ENCODE measurements at regions not wholly inside any gene's neighbourhood (a gene's known extent, or its start where the extent isn't known, plus 50 kb on each side); places are given as distances from the start of the nearest gene placed in this dataset.
"Not testable (repeated sequence)": the region's sequence is repeated elsewhere in the genome, so short reads cannot be mapped to it uniquely, and the experiment has no call there.

DNA sequence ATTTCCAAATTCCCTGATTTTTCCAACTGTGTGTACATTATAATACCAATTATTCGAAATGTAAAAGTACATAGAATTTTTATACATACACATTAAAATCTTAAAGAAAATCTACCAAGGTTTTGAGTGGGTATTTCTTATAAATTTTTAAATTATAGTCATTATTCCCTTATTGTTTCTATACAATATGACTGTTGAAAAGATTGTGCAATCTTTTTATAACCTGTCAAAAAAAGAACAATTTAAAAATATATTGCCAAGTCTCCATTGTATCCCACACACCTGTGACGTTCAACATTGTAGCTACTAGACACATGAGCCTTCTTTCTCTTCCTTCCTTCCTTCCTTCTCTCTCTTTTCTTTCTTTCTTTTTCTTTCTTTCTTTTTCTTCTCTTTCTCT, 473.2 kb upstream of the CHRM3 start:
- no peak for DNase-seq (ENCODE audit: low read depth, low spot score)

DNA sequence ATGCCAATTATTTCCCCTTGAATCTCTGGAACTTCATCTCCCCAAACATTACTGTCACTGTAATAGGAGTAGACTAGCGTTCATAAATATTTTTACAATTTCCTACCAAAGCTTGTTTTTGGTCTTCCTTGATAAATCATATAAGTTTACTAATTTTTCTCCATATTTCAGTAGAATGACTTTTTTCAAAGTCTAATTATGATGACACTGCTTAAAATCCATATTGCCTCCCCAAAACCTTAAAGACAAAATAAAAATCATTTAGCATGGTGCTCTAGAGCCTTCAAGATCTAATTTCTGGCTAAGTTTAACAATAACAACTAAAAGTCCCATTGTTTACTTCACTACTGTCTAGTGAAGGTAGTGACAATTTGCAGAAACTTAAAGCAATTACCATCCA, 474.2 kb upstream of the CHRM3 start:
- no peak for DNase-seq (ENCODE audit: low read depth, low spot score)

DNA sequence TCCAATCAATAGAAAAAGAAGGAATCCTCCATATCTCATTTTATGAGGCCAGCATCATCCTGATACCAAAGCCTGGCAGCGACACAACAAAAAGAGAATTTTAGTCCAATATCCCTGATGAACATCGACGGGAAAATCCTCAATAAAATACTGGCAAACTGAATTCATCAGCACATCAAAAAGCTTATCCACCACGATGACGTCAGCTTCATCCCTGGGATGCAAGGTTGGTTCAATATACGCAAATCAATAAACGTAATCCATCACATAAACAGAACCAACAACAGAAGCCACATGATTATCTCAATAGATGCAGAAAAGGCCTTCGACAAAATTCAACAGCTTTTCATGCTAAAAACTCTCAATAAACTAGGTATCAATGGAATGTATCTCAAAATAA, 483.6 kb upstream of the CHRM3 start:
- DNase-seq (ENCODE audit: low read depth, low spot score): not testable (repeated sequence)

DNA sequence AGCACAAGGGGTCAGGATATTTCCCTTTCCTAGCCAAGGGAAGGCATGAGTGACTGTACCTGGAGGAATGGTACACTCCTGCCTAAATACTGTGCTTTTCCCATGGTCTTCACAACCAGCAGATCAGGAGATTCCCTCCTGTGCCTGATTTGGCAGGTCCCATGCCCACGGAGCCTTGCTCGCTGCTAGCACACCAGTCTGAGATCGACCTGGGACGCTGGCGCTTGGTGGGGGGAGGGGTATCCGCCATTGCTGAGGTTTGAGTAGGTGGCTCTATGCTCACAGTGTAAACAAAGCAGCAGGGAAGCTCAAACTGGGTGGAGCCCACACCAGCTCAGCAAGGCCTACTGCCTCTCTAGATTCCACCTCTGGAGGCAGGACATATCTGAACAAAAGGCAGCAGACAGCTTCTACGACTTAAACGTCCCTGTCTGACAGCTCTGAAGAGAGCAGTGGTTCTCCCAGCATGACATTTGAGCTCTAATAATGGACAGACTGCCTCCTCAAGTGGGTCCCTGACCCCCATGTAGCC, 486.0 kb upstream of the CHRM3 start:
- DNase-seq (ENCODE audit: low read depth, low spot score): no peak

DNA sequence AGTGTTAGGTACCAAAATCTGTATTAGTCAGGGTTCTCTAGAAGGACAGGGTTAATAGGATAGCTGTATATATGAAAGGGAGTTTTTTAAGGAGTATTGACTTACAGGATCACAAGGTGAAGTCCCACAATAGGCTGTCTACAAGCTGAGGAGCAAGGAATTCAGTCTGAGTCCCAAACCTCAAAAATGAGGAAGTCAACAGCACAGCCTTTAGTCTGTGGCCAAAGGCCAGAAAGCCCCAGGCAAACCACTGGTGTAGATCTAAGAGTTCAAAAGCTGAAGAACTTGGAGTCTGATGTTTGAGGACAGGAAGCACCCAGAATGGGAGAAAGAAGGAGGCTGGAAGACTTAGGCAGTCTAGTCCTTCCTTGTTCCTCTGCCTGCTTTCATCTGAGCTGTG, 487.5 kb upstream of the CHRM3 start:
- DNase-seq (ENCODE audit: low read depth, low spot score): no peak

DNA sequence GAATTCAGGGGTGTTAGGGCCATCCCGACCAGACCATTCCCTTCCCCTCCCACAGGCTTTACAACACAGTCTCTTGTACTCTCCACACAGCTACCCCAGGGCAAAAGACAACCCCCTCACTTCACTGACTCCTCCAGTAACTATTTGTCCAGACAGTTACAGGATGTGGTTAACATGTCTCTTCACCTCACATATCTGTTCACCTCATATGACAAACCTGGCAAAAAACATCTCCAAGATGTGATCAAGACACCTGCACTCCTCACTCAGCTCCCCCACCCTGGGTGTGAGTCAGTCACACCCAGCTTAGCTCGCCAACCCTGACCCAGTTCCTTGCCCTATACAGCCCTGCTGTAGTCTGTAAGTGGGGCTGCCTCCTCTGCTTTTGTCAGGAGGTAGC, 490.5 kb upstream of the CHRM3 start:
- DNase-seq (ENCODE audit: low read depth, low spot score): no peak

DNA sequence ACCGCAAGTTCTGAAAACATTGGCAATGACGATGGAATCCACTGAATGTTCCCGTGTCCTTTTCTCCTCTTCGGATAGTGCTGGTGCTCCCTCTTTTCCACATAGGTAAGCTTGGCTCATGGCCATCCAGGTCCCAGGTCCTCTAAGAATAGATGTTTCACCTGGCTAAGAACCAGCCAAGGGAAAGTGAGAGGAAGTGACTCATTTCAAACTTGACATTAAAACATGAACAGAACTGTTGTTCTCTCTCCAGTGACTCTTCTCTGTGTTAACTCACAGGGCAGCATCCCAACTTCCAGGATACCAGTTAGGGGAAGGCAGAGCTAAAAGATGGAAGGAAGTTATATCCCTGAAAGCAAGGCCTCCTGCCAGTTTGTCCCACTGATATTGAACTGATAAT, 493.8 kb upstream of the CHRM3 start:
- DNase-seq (ENCODE audit: low read depth, low spot score): no peak

DNA sequence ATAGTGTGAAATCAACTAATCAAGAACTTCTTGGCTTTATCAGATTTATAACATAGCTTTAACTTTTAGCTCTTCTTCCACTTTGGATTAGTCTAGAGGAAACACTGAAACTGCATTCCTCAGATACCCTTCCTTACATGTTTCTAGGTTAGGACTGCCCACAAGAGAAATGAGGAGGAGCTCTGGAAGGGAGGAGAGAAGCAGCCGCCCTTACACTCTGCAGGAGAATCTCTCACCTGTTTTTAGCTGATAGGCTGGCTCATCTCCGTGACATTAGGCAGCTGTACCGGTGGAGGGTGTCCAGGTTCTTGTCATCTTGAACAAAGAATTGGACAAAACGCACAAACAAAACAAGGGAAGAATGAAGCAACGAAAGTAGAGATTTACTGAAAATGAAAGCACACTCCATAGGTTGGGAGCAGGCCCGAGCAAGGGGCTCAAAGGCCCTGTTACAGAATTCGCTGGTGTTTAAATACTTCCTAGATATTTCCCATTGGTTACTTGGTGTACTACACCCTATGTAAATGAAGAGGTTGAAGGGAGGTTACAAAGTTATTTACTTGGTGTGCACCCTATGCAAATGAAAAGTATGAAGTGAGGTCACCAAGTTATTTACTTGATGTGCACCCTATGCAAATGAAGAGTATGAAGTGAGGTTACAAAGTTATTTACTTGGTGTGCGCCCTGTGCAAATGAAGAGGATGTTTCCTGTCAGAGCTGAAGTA, 524.9 kb upstream of the CHRM3 start:
- no peak for DNase-seq (ENCODE audit: low read depth, low spot score)

DNA sequence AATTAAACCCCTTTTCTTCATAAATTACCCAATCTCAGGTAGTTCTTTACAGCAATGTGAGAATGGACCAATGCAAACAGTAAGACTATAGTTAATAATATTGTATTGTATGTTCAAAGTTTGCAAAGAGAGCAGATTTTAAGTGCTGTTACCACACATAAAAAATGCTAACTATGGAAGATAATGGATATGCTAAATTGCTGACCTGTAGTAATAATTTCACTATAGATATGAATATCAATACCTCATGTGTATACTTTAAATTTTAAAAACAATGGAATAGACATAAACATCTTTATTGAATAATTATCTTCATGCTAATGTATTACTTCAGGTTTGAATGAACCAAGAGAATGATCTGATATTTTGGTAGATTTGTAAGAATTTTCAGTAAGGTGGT, 552.4 kb upstream of the CHRM3 start:
- DNase-seq (ENCODE audit: low read depth, low spot score): no peak

DNA sequence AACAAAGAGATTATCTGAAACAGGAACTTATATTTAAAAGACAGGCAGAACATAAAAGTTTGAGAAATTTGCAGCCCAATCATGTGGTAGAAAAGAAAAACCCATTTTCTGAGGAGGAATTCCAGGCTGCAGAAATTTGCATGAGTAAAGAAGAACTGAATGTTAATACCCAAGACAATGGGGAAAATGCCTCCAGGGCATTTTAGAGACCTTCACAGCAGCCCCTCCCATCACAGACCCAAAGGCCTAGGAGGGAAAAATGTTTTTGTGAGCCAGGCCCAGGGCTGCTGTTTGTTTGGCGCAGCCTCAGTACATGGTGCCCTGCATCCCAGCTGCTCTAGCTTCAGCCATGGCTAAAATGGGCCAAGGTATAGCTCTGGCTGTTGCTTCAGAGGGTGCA, 554.3 kb upstream of the CHRM3 start:
- peak; percentile 12 for DNase-seq (ENCODE audit: low read depth, low spot score)

DNA sequence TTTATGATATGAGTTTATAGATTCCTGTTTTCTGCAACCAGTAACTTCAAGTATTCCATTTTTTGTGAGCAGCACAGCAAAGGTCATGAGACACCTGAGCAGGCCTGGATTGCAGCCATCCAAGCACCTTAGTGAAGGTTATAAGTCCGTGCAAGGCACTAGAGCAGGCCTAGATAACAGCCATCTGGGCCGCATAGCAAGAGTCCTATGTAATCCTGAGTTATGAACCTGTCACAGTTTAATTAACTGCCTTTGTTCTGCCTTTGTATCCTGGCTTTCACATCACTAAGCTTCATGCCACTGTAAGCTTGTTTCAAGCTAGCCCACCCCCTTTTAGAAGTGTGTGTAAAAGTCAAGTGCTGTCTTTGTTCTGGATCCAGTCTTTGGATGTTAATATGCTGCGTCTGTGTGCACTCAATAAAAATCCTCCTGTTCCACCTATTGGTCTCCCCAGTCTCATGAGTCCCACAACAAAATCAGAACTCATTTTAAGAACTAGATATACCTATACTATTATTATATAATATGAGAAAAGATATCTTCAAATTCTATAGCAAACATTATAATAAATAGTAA, 556.2 kb upstream of the CHRM3 start:
- no peak for DNase-seq (ENCODE audit: low read depth, low spot score)

DNA sequence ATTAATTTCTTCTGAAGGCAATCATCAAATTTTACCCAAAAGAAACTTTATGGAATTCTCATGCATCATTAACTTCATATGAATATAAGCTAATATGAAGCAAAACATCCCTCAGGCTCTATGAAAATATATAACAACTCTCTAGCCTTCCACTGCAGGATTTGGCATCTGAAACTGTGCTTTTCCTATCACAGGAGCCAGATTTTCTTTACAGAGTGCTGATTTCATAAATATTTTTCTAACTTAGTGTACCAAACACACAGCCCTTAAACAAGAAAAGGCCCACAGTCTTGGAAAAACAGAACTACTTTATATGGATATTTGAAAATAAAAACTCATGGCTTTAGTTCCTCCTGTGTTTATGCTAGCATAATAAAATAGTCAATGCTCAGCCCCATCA, 559.5 kb upstream of the CHRM3 start:
- no peak for DNase-seq (ENCODE audit: low read depth, low spot score)

DNA sequence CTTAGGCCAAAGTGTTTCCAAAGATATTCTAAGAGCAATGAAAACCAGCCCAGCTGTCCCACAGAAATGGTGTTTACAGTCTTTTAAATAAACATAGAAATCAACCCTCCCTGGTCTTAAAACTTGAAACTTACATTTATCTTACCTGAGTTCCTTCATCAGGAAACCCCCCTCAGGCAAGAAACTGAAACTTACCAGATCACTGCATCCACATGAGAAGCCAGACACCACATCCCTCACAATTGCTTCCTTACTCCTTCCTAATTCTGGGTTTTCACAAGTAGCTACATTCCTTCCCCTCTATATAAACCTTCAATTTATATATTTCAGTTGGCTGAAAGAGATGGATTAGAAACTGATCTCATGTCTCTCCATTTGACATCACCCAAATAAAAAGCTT, 563.0 kb upstream of the CHRM3 start:
- no peak for DNase-seq (ENCODE audit: low read depth, low spot score)

DNA sequence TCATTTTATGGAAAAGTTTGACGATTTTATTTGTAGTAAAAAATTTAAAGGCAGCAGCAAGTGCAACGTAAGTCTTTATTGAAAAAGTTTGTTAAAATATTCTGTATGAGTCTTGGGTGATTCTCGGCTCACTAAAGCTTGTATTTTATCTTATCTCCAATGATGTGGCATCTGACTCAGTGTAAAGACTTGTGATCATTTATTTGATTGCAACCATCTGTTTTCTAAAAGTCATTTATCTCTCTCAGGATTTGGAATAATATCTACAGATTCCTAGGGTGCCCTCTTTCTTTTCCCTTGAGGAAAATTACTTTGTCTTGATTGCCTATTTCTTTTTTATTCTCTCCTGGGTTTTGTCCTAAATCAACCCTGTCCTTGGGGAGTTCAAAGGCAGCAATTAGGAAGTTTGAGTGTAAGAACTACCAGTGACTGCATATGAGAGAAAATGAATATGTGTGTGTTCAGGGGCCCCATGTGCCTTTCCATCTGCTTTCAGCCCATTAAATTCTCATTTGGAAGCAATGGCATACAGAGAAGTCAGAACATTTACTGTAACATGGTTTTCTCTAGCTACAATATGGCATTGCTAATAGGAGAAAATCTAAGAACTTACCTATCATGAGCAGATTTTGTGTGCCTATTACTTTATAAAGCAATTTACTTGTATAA, 575.0 kb upstream of the CHRM3 start:
- no peak for DNase-seq (ENCODE audit: low read depth, low spot score)

DNA sequence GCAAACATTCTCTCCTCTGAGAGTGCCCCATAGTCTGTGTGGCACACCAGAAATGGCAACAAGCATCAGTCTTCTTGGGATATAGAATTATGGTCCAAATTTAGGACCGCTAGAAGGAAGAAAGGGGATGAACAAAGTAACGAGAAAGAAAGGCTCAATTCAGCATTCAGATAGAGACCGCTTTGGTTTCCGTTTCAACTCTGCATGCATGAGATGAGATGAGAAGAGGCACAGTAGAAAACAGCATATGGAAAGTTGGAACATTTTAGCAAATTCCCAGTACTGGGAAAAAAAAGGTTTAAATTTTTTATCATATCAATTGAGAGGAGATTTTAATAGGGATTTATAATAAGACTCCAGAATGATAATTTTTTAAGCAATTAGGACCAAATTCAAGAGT, 595.5 kb upstream of the CHRM3 start:
- DNase-seq (ENCODE audit: low read depth, low spot score): no peak

DNA sequence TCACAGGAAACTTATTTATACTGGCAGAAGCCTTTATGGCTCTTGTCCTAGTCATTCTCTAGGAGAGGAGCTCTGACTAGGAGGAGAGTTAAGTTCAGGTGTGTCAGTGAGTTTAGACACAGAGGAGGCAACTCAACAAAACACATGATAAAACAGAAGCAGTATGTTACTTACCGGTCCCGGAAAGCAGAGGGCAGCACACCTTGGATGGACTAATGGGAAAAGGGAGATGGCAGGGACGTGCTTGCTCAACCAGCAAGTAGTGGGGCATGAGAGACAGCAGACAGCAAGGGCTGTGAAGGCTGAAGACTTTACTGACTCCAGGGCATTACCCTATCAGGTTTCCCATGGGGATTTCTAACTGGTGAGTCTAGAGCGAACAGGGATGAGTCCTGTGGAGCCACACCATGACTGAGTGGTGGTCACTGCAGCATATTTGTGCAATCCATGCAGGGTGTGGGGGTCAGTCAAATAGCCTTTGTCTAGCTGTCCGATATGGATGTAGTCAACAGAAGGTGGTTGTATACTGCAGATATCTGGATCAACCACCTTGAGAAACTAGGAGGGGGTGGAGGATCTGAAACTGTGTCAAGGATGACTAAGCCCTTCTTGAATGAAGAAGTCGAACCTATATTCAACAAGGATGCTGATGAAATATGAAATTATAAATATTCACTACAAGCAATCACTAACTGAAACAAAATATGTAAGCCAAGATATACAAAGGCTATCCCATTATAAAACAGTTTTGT, 596.3 kb upstream of the CHRM3 start:
- DNase-seq (ENCODE audit: low read depth, low spot score): peak; percentile 28

DNA sequence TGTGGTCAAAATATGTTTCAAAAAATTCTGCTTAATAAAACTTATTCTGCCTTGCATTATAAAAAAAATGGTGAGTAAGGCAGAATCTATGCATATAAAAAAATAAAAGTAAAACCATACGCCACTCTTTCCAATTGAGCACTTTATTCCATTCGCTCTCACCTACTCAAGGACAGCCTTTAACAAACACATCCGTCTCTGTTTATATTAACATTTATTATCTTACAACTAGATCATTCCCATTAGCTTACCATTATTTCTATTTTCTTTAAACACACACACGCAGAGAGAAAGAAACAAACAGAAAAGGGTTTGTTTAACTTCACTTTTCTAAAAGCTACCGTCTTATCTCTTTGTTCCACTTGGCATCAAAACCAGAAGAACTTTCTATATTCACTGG, 598.9 kb upstream of the CHRM3 start:
- no peak for DNase-seq (ENCODE audit: low read depth, low spot score)

DNA sequence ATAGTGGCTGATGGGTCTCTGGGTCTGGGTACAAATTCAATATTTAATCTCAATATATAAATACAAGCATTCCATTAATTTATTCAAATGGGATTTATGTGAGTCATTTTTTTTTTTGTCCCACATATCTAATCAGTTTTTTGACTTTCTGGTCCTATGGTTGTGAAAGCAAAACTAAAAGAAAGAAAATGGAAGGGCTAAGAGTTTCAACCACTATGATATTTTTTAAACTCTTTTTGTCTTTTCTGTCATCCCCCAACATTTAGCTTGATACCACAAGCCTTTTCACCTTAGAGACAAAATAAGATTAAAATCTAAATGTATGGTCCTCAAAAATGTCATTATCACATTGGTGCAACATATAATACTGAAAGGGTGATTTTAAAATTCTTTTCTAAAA, 602.7 kb upstream of the CHRM3 start:
- DNase-seq (ENCODE audit: low read depth, low spot score): no peak

DNA sequence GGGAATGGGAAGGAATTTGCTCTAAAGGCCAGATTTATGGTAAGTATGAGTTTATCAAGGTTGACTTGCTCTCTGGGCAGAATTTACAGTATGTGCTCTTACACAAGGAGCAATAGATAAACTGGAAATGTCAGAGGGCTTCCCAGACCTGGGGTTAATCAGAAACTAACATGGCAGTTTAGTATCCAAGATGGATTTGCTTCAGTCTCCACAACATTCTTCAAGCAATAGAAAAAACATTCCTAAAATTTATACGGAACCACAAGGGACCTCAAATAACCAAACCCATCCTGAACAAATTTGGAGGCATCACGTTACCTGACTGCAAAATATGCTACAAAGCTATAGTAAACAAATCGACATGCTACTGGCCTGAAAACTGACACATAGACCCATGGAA, 606.7 kb upstream of the CHRM3 start:
- DNase-seq (ENCODE audit: low read depth, low spot score): no peak

DNA sequence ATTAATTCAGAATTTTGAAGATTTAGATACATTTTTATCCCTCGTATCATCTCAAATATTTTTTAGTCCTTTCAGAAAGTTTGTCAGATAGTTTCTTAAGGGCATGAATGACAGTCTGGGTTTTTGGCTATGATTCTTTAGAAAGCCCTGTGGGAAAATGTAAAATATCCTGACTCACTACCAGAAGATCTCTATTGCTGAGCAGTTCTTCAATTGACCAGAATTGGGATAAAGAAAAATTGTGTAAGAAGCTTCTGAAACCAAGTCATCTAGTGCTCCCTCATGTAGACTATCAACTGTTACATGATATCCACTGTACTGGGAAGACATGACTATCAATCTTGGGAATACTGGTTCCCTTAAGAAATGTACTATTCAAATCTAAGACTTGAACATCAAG, 608.3 kb upstream of the CHRM3 start:
- DNase-seq (ENCODE audit: low read depth, low spot score): no peak

DNA sequence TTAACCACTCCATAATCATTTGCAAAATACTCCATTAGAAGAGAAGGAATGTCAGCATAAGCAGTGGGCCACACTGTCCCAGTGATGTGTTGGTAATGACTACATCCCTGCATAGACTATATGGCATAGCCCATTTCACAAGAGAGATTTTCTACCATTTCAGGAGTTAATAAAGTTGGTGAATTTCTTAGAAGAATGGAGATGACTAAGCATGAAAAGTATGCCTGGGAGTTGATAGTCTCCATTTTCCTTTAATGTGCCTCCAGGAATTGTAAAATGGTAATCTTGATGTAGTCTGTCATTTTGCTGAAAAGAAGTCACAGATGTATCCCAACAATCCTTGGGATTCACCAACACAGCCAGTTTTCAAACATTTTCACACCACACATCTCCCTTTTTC, 608.8 kb upstream of the CHRM3 start:
- DNase-seq (ENCODE audit: low read depth, low spot score): no peak

DNA sequence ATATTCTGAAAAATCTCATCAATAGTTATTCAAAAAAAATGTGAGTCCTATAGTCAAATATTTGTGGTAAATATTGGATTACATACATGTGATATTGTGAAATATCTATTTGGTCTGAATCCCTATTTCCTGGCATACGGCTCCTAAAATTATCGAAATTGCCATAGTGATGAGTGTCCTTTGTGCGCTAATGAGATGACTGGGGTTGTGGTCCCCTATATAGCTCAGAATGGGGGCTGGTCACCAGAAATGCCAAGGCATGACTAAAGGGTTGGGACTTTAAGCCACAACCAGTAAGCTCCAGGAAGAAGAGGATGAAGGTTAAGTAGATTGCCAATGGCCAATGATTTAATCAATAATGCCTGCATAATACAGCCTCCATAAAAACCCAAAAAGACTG, 610.2 kb upstream of the CHRM3 start:
- DNase-seq (ENCODE audit: low read depth, low spot score): no peak

Data from iPS DF 19.7 (cell line).